CD4-positive, CD25-positive, alpha-beta regulatory T cell (primary cell): ENCODE measurements at regions not wholly inside any gene's neighbourhood (a gene's known extent, or its start where the extent isn't known, plus 50 kb on each side); places are given as distances from the start of the nearest gene placed in this dataset.

Source experiments
- ATAC-seq, 2 donors: fragments of 150-1000 bp; cut with Tn5 transposase; one replicate each; pipeline ENCODE4 v1.10.0; 2021; ENCODE audit warnings: low read depth in 2 of 2, moderate number of reproducible peaks in 2 of 2, moderate library complexity in 1 of 2
- DNase-seq, 3 donors: peaks; one replicate each; pipeline versions ENCODE4 v3.0.0 to v3.0.0-alpha.2; 2012 to 2022; ENCODE audit warnings: mixed read lengths in 1 of 3
- H3K27ac ChIP-seq: one replicate; pipeline ENCODE4 v1.7.0; 2013; ENCODE audit warnings: mild to moderate bottlenecking, low read length; ENCODE audit not compliant: insufficient read depth, poor library complexity, severe bottlenecking
- H3K27me3 ChIP-seq: one replicate; pipeline ENCODE4 v1.7.0; 2013; ENCODE audit warnings: low read length; ENCODE audit not compliant: control insufficient read depth, insufficient read depth
- H3K36me3 ChIP-seq: one replicate; pipeline ENCODE4 v1.7.0; 2013; ENCODE audit warnings: mild to moderate bottlenecking, low read length, moderate library complexity; ENCODE audit not compliant: control insufficient read depth, insufficient read depth
- H3K4me1 ChIP-seq: 2 replicates; pipeline ENCODE4 v1.7.0; 2013; ENCODE audit warnings: mild to moderate bottlenecking, low read length; ENCODE audit not compliant: insufficient read depth, control insufficient read depth, poor library complexity, severe bottlenecking
- H3K4me3 ChIP-seq: one replicate; pipeline ENCODE4 v1.7.0; 2013; ENCODE audit warnings: low read depth, mild to moderate bottlenecking, low read length, moderate library complexity
- H3K9me3 ChIP-seq, 2 experiments: 1 replicate in 1 of 2; 2 replicates in 1 of 2; pipeline ENCODE4 v1.7.0; 2013; ENCODE audit warnings: low read length in 2 of 2, mild to moderate bottlenecking in 1 of 2, moderate library complexity in 1 of 2; ENCODE audit not compliant: control insufficient read depth in 2 of 2
- H3K27ac Mint-ChIP-seq, 3 donors: one replicate each; pipeline ENCODE4 v1.8.0; 2020 to 2022; ENCODE audit warnings: mild to moderate bottlenecking in 3 of 3, mixed read lengths in 3 of 3, moderate library complexity in 2 of 3
- H3K27me3 Mint-ChIP-seq: one replicate; pipeline ENCODE4 v1.8.0; 2022; ENCODE audit warnings: mild to moderate bottlenecking, mixed read lengths
- H3K36me3 Mint-ChIP-seq: one replicate; pipeline ENCODE4 v1.8.0; 2020; ENCODE audit warnings: mixed read lengths
- H3K4me1 Mint-ChIP-seq, 4 donors: one replicate each; pipeline ENCODE4 v1.8.0; 2020 to 2022; ENCODE audit warnings: mixed read lengths in 4 of 4, mild to moderate bottlenecking in 1 of 4
- H3K4me3 Mint-ChIP-seq, 4 donors: one replicate each; pipeline ENCODE4 v1.8.0; 2020 to 2022; ENCODE audit warnings: mild to moderate bottlenecking in 4 of 4, mixed read lengths in 4 of 4, moderate library complexity in 3 of 4
- H3K9me3 Mint-ChIP-seq, 7 donors: one replicate each; pipeline ENCODE4 v1.8.0; 2020 to 2022; ENCODE audit warnings: mixed read lengths in 7 of 7, mild to moderate bottlenecking in 3 of 7, moderate library complexity in 2 of 7

- Mint-ChIP-seq H3K4me3 (no peak overlapping the region), H3K9me3 (peaks cover 0 to 2% (median 0%) of the 10 kb centered on the region in 7 donors), H3K27me3 (no peaks in the 10 kb centered on the region), H3K36me3 (no peaks in the 10 kb centered on the region), H3K4me1 (no peaks in the 10 kb centered on the region), H3K27ac (no peak overlapping the region)
- no peak for DNase-seq
- H3K4me3 ChIP-seq: no peak overlapping the region
- no peaks in the 10 kb centered on the region for H3K36me3 ChIP-seq
- no peaks in the 10 kb centered on the region for H3K27me3 ChIP-seq
- H3K27ac ChIP-seq: no peak overlapping the region
- H3K9me3 ChIP-seq: no peaks in the 10 kb centered on the region
- no peaks in the 10 kb centered on the region for H3K4me1 ChIP-seq
- ATAC-seq: no peak
Measured at GRCh38 chr11:127281534-127281933, 281.0 kb upstream of the KIRREL3 start.

DNA sequence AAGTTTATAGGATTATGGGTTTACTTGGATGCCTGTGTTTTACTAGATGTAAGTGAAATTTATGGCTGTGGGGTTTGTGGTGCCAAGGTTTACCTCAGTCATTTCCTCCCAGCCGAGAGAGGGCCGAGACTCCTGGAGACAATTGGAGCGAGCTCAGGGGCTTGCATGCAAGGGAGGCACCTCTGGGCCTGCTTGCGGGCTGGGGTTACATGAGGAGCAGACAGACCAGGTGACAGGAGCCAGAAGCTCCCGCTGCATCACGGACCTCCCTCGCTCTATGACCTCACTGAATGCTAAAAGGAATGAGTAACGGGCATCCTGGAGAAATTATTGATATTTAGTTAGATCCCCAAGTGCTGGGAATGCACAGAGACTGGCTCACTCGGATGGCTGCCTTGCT, 275.2 kb upstream of the KIRREL3 start:
- Histone ChIP-seq H3K4me3 (no peak overlapping the region), H3K27ac (no peak overlapping the region), H3K4me1 (no peaks in the 10 kb centered on the region), H3K9me3 (no peaks in the 10 kb centered on the region), H3K27me3 (no peaks in the 10 kb centered on the region), H3K36me3 (no peaks in the 10 kb centered on the region)
- Mint-ChIP-seq H3K27me3 (no peaks in the 10 kb centered on the region), H3K9me3 (peaks cover 0 to 4% (median 0%) of the 10 kb centered on the region in 7 donors), H3K36me3 (no peaks in the 10 kb centered on the region), H3K27ac (no peak overlapping the region), H3K4me1 (no peaks in the 10 kb centered on the region), H3K4me3 (no peak overlapping the region)
- ATAC-seq (no peak), DNase-seq (no peak)

DNA sequence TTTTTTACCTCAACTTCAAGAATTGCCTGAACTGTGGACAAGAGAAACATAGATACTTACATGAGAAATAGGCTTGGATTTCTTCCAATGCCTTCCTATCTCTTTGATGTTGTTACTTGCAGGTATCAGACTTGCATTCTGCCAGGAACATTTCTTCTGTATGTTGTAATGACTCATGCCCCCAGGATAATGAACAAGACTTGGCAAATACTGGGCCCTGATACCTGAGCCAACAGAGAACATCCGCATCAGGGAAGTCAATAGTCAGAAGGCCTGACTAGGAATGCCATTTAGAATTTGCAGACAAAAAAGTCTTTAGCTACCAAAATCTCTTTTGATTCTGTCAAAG, 273.7 kb upstream of the KIRREL3 start:
- Mint-ChIP-seq H3K27me3 (no peaks in the 10 kb centered on the region), H3K4me1 (no peaks in the 10 kb centered on the region), H3K27ac (no peak overlapping the region), H3K9me3 (peaks cover 0 to 4% (median 0%) of the 10 kb centered on the region in 7 donors), H3K36me3 (no peaks in the 10 kb centered on the region), H3K4me3 (no peak overlapping the region)
- Histone ChIP-seq H3K36me3 (no peaks in the 10 kb centered on the region), H3K4me1 (no peaks in the 10 kb centered on the region), H3K27ac (no peak overlapping the region), H3K27me3 (no peaks in the 10 kb centered on the region), H3K4me3 (no peak overlapping the region), H3K9me3 (no peaks in the 10 kb centered on the region)
- no peak for DNase-seq
- ATAC-seq: no peak

GRCh38 chr11:127273593-127274327, 273.2 kb upstream of the KIRREL3 start:
- no peak overlapping the region for H3K4me3 ChIP-seq
- no peak for DNase-seq
- Mint-ChIP-seq H3K9me3 (peaks cover 0 to 4% (median 0%) of the 10 kb centered on the region in 7 donors), H3K27me3 (no peaks in the 10 kb centered on the region), H3K27ac (no peak overlapping the region), H3K36me3 (no peaks in the 10 kb centered on the region), H3K4me3 (no peak overlapping the region), H3K4me1 (no peaks in the 10 kb centered on the region)
- H3K27ac ChIP-seq: no peak overlapping the region
- H3K36me3 ChIP-seq: no peaks in the 10 kb centered on the region
- ATAC-seq: no peak
- no peaks in the 10 kb centered on the region for H3K27me3 ChIP-seq
- H3K9me3 ChIP-seq: no peaks in the 10 kb centered on the region
- no peaks in the 10 kb centered on the region for H3K4me1 ChIP-seq

DNA sequence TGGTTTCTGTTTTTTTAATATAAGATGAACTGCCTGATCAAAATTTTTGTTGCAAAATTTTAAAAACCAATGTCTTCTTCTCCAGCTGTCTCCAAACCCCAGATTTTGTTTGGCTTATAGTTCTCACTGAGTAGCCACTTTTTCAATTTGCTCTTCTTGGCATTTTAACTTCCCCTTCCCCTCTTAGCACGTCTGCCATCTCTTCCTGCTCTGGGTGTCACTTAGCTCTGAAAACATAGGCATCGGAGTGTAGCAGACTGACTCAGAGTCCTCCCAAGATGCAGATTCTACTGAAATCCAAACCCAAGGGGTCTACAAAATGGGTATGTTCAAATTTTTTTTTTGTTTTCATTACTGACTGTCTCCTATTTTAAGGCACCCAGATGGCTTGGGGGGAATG, 270.3 kb upstream of the KIRREL3 start:
- ATAC-seq: no peak
- Mint-ChIP-seq H3K27me3 (no peaks in the 10 kb centered on the region), H3K36me3 (no peaks in the 10 kb centered on the region), H3K9me3 (peaks cover 0 to 6% (median 0%) of the 10 kb centered on the region in 7 donors), H3K27ac (no peak overlapping the region), H3K4me3 (no peak overlapping the region), H3K4me1 (no peaks in the 10 kb centered on the region)
- Histone ChIP-seq H3K9me3 (no peaks in the 10 kb centered on the region), H3K4me1 (no peaks in the 10 kb centered on the region), H3K27ac (no peak overlapping the region), H3K36me3 (no peaks in the 10 kb centered on the region), H3K27me3 (no peaks in the 10 kb centered on the region), H3K4me3 (no peak overlapping the region)
- no peak for DNase-seq

DNA sequence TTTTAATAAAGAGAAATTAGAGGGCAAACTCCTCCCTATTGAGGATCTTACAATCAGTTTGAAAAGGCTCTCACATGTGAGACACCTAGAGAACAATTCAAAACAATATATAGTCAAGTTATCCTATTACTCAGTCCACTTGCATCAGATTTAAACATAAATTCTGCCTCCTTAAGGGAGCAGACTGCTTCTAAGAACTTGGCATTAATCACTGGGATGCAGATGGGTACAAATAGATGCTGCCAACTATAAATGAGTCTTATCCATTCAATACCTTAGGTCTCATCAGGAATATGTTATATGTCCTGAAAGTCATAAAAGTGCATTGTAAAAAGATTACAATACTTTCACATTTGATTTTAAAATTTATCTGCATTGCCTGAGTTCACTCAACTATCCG, 269.3 kb upstream of the KIRREL3 start:
- DNase-seq (no peak), ATAC-seq (no peak)
- Mint-ChIP-seq H3K27ac (no peak overlapping the region), H3K9me3 (peaks cover 0 to 10% (median 0%) of the 10 kb centered on the region in 7 donors), H3K4me3 (no peak overlapping the region), H3K4me1 (no peaks in the 10 kb centered on the region), H3K27me3 (no peaks in the 10 kb centered on the region), H3K36me3 (no peaks in the 10 kb centered on the region)
- no peaks in the 10 kb centered on the region for H3K27me3 ChIP-seq
- H3K27ac ChIP-seq: no peak overlapping the region
- H3K9me3 ChIP-seq: no peaks in the 10 kb centered on the region
- no peaks in the 10 kb centered on the region for H3K4me1 ChIP-seq
- no peak overlapping the region for H3K4me3 ChIP-seq
- H3K36me3 ChIP-seq: no peaks in the 10 kb centered on the region

DNA sequence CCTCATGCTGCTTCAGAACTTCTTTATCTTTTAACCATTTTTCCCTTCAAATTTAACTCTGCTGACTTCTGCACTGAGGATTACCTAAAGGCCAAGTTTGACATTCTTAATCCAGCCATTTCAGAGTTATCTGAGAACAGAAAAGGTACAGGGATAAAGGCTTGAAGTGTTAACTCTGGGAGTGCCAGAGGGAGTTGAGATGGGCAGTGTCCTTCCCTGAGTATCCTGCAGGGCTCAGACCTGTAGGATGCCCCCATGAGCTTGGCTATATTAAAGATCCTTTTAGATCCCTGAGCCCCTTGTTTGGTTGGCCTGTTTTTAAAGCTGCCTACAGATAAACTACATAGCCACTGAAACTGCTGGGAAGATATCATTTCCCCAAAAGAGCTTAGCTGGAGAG, 268.4 kb upstream of the KIRREL3 start:
- H3K27me3 Mint-ChIP-seq: no peaks in the 10 kb centered on the region
- DNase-seq (no peak), ATAC-seq (no peak)
- no peaks in the 10 kb centered on the region for H3K27me3 ChIP-seq
- no peaks in the 10 kb centered on the region for H3K36me3 Mint-ChIP-seq
- H3K9me3 Mint-ChIP-seq: peaks cover 0 to 8% (median 0%) of the 10 kb centered on the region in 7 donors
- H3K4me1 ChIP-seq: no peaks in the 10 kb centered on the region
- H3K36me3 ChIP-seq: no peaks in the 10 kb centered on the region
- H3K4me3 Mint-ChIP-seq: no peak overlapping the region
- H3K4me3 ChIP-seq: no peak overlapping the region
- H3K4me1 Mint-ChIP-seq: no peaks in the 10 kb centered on the region
- H3K27ac Mint-ChIP-seq: no peak overlapping the region
- H3K9me3 ChIP-seq: no peaks in the 10 kb centered on the region
- no peak overlapping the region for H3K27ac ChIP-seq

- Histone ChIP-seq H3K27ac (no peak overlapping the region), H3K36me3 (no peaks in the 10 kb centered on the region), H3K4me3 (no peak overlapping the region), H3K4me1 (no peaks in the 10 kb centered on the region), H3K9me3 (no peaks in the 10 kb centered on the region), H3K27me3 (no peaks in the 10 kb centered on the region)
- DNase-seq (no peak), ATAC-seq (no peak)
- H3K4me1 Mint-ChIP-seq: no peaks in the 10 kb centered on the region
- H3K36me3 Mint-ChIP-seq: no peaks in the 10 kb centered on the region
- no peaks in the 10 kb centered on the region for H3K27me3 Mint-ChIP-seq
- H3K9me3 Mint-ChIP-seq: peaks cover 0 to 8% (median 0%) of the 10 kb centered on the region in 7 donors
- H3K4me3 Mint-ChIP-seq: no peak overlapping the region
- H3K27ac Mint-ChIP-seq: no peak overlapping the region
Measured at GRCh38 chr11:127268521-127268920, 268.0 kb upstream of the KIRREL3 start.
